Neural crest cell (in vitro differentiated cells): ENCODE measurements at regions not wholly inside any gene's neighbourhood (a gene's known extent, or its start where the extent isn't known, plus 50 kb on each side); places are given as distances from the start of the nearest gene placed in this dataset.

Experiments
- DNase-seq: peaks from one replicate; pipeline ENCODE4 v3.0.0; 2021; ENCODE audit warnings: low read depth, mixed read lengths, low spot score
- H3K27ac Mint-ChIP-seq: one replicate; pipeline ENCODE4 v1.8.0; 2021; ENCODE audit warnings: mild to moderate bottlenecking, mixed read lengths; ENCODE audit not compliant: unreplicated experiment
- H3K27me3 Mint-ChIP-seq: 2 replicates; pipeline ENCODE4 v1.8.0; 2021; ENCODE audit warnings: low read depth, mild to moderate bottlenecking, mixed read lengths
- H3K36me3 Mint-ChIP-seq: 2 replicates; pipeline ENCODE4 v1.8.0; 2021; ENCODE audit warnings: low read depth, mild to moderate bottlenecking, mixed read lengths
- H3K4me1 Mint-ChIP-seq: 2 replicates; pipeline ENCODE4 v1.8.0; 2021; ENCODE audit warnings: mixed read lengths
- H3K4me3 Mint-ChIP-seq: one replicate; pipeline ENCODE4 v1.8.0; 2021; ENCODE audit warnings: mild to moderate bottlenecking, mixed read lengths
- H3K9me3 Mint-ChIP-seq: 2 replicates; pipeline ENCODE4 v1.8.0; 2021; ENCODE audit warnings: mixed read lengths
- CTCF ChIP-seq: fragments of 200-600 bp; sonication (generic); conservative IDR thresholded peaks from 2 replicates; pipeline ENCODE4 v1.5.0; 2021; ENCODE audit warnings: antibody characterized with exemption, mild to moderate bottlenecking

GRCh38 chr2:139369423-139370409, 589.5 kb upstream of the NXPH2 start:
- Mint-ChIP-seq H3K27me3 (no peaks in the 10 kb centered on the region), H3K27ac (no peak overlapping the region), H3K36me3 (no peaks in the 10 kb centered on the region), H3K4me1 (peaks cover 4% of the 10 kb centered on the region), H3K4me3 (no peak overlapping the region), H3K9me3 (no peaks in the 10 kb centered on the region)
- TF ChIP-seq CTCF = no peak
- DNase-seq = no peak

GRCh38 chr2:139367416-139367815, 587.2 kb upstream of the NXPH2 start:
- Mint-ChIP-seq H3K27ac (no peak overlapping the region), H3K4me1 (peaks cover 7% of the 10 kb centered on the region), H3K27me3 (no peaks in the 10 kb centered on the region), H3K4me3 (no peak overlapping the region), H3K36me3 (no peaks in the 10 kb centered on the region), H3K9me3 (no peaks in the 10 kb centered on the region)
- DNase-seq = no peak
- TF ChIP-seq CTCF = no peak

- H3K27me3 Mint-ChIP-seq = no peaks in the 10 kb centered on the region
- peaks cover 7% of the 10 kb centered on the region for H3K4me1 Mint-ChIP-seq
- H3K9me3 Mint-ChIP-seq = no peaks in the 10 kb centered on the region
- no peak for TF ChIP-seq CTCF
- no peaks in the 10 kb centered on the region for H3K36me3 Mint-ChIP-seq
- no peak overlapping the region for H3K27ac Mint-ChIP-seq
- DNase-seq = no peak
- no peak overlapping the region for H3K4me3 Mint-ChIP-seq
Measured at GRCh38 chr2:139366681-139367080, 586.5 kb upstream of the NXPH2 start.

- Mint-ChIP-seq H3K27ac (no peak overlapping the region), H3K4me1 (peaks cover 7% of the 10 kb centered on the region), H3K4me3 (no peak overlapping the region), H3K27me3 (no peaks in the 10 kb centered on the region), H3K36me3 (no peaks in the 10 kb centered on the region), H3K9me3 (no peaks in the 10 kb centered on the region)
- DNase-seq = no peak
- TF ChIP-seq CTCF = no peak
Measured at GRCh38 chr2:139365189-139365588, 585.0 kb upstream of the NXPH2 start.

GRCh38 chr2:139360654-139361053, 580.5 kb upstream of the NXPH2 start:
- no peak overlapping the region for H3K4me3 Mint-ChIP-seq
- H3K9me3 Mint-ChIP-seq = no peaks in the 10 kb centered on the region
- no peaks in the 10 kb centered on the region for H3K36me3 Mint-ChIP-seq
- H3K27ac Mint-ChIP-seq = no peak overlapping the region
- no peak for DNase-seq
- H3K4me1 Mint-ChIP-seq = peaks cover 7% of the 10 kb centered on the region
- no peaks in the 10 kb centered on the region for H3K27me3 Mint-ChIP-seq
- no peak for TF ChIP-seq CTCF
